ENCODE measurements at regions not wholly inside any gene's neighbourhood (a gene's known extent, or its start where the extent isn't known, plus 50 kb on each side); places are given as distances from the start of the nearest gene placed in this dataset.
"Not testable (repeated sequence)": the region's sequence is repeated elsewhere in the genome, so short reads cannot be mapped to it uniquely, and the experiment has no call there.

DNA sequence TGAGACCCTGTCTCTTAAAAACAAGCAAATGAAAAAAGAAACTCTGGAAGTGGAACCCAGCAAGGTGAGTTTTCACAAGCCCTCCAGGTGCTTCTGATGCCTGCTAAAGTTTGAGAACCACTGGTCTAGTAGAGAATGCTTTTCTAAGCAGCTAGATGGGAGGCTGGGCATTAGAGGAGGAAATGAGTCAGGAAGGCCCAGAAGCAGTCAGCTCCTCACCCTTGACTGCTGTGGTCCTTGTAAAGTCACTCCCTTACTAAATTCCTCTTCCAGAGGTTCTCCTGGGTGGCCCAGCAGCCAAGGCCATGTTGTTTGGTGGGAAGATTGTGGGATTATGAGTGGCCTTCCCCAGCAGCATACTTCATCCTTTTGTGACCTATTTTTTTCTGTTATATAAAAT, 52.0 kb upstream of the FYN start:
- peaks cover 1% of the 10 kb centered on the region for H3K36me3 Mint-ChIP-seq
- no peak overlapping the region for H3K27ac Mint-ChIP-seq
- no peaks in the 10 kb centered on the region for H3K9me3 Mint-ChIP-seq
- no peak for DNase-seq
- no peak overlapping the region for H3K4me3 Mint-ChIP-seq
- H3K27me3 Mint-ChIP-seq = peaks cover 4% of the 10 kb centered on the region
- CTCF ChIA-PET = no interaction called here
- H3K4me1 Mint-ChIP-seq = peaks cover 13% of the 10 kb centered on the region

- CTCF ChIA-PET = interaction anchor here (0.6 kb wide), 1 partner anchor 80 kb away, joined by 5 read pairs; no protein-coding TSS in a partner anchor
- Mint-ChIP-seq H3K9me3 (peaks cover 4% of the 10 kb centered on the region), H3K27ac (no peak overlapping the region), H3K36me3 (peaks cover 7% of the 10 kb centered on the region), H3K4me3 (no peak overlapping the region), H3K4me1 (peaks cover 13% of the 10 kb centered on the region), H3K27me3 (peaks cover 13% of the 10 kb centered on the region)
- no peak for DNase-seq
Measured at GRCh38 chr6:111926731-111927302, 53.6 kb upstream of the FYN start.

GRCh38 chr6:111927321-111927720, 54.1 kb upstream of the FYN start:
- DNase-seq = no peak
- H3K27ac Mint-ChIP-seq = no peak overlapping the region
- H3K27me3 Mint-ChIP-seq = peaks cover 13% of the 10 kb centered on the region
- H3K9me3 Mint-ChIP-seq = peaks cover 9% of the 10 kb centered on the region
- peaks cover 12% of the 10 kb centered on the region for H3K36me3 Mint-ChIP-seq
- peaks cover 11% of the 10 kb centered on the region for H3K4me1 Mint-ChIP-seq
- H3K4me3 Mint-ChIP-seq = no peak overlapping the region
- CTCF ChIA-PET = interaction anchor here (0.6 kb wide), 1 partner anchor 81 kb away, joined by 5 read pairs; no protein-coding TSS in a partner anchor

- CTCF ChIA-PET = interaction anchor here (1.3 kb wide), 1 partner anchor 10 kb away, joined by 3 read pairs; no protein-coding TSS in a partner anchor
- no peak for DNase-seq
- peaks cover 13% of the 10 kb centered on the region for H3K36me3 Mint-ChIP-seq
- H3K9me3 Mint-ChIP-seq = peaks cover 14% of the 10 kb centered on the region
- no peak overlapping the region for H3K4me3 Mint-ChIP-seq
- H3K27ac Mint-ChIP-seq = no peak overlapping the region
- peaks cover 6% of the 10 kb centered on the region for H3K4me1 Mint-ChIP-seq
- peaks cover 13% of the 10 kb centered on the region for H3K27me3 Mint-ChIP-seq
Measured at GRCh38 chr6:111928139-111928538, 54.9 kb upstream of the FYN start.

GRCh38 chr6:111934611-111935010, 61.4 kb upstream of the FYN start:
- H3K36me3 Mint-ChIP-seq = peaks cover 11% of the 10 kb centered on the region
- H3K4me3 Mint-ChIP-seq, H3K4me1 Mint-ChIP-seq, CTCF ChIA-PET, DNase-seq, H3K27ac Mint-ChIP-seq: not testable (repeated sequence)
- peaks cover 18% of the 10 kb centered on the region for H3K9me3 Mint-ChIP-seq
- peaks cover 13% of the 10 kb centered on the region for H3K27me3 Mint-ChIP-seq

GRCh38 chr6:111936718-111937117, 63.5 kb upstream of the FYN start:
- CTCF ChIA-PET = no interaction called here
- H3K4me3 Mint-ChIP-seq = no peak overlapping the region
- no peaks in the 10 kb centered on the region for H3K4me1 Mint-ChIP-seq
- H3K36me3 Mint-ChIP-seq = peaks cover 7% of the 10 kb centered on the region
- no peak for DNase-seq
- peaks cover 16% of the 10 kb centered on the region for H3K9me3 Mint-ChIP-seq
- no peak overlapping the region for H3K27ac Mint-ChIP-seq
- peaks cover 2% of the 10 kb centered on the region for H3K27me3 Mint-ChIP-seq

DNA sequence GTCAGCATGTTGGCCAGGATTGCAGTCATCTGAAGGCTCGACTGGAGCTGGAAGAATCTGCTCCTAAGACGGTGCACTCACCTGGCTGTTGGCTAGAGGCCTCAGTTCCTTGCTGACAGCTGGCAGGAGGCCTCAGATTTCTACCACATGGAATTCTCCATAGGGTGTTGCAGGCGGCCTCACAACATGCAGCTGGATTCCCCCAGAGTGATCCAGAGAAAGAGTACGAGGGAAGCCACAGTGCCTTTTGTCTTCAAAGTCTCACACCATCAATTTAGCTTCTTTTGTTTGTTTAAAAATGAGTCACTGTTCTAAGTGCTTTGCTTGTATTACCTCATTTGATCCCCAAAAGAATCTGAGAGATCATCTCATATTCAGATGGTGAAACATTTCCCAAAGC, 65.5 kb upstream of the FYN start:
- H3K4me3 Mint-ChIP-seq = no peak overlapping the region
- CTCF ChIA-PET = no interaction called here
- no peaks in the 10 kb centered on the region for H3K36me3 Mint-ChIP-seq
- no peak for DNase-seq
- peaks cover 3% of the 10 kb centered on the region for H3K9me3 Mint-ChIP-seq
- no peaks in the 10 kb centered on the region for H3K27me3 Mint-ChIP-seq
- no peak overlapping the region for H3K27ac Mint-ChIP-seq
- no peaks in the 10 kb centered on the region for H3K4me1 Mint-ChIP-seq

DNA sequence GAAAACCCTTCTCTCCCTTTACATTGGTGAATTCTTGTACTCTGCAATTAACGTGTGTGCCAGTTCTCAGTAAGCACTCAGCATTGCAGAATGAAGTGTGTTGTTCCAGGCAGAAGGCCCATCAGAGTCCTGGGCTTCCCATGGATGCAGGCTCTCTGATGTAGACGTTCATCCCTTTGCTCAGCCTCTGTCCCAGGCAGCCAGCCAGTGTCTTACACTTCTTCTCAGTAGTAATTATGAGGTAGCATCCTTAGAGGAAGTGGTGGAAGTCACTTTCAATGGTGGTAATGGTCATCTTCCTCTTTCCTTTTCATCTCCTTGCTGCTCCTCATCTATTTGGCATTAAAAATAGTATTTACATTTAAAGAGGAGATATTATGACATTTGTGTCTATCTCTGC, 66.7 kb upstream of the FYN start:
- CTCF ChIA-PET = no interaction called here
- Mint-ChIP-seq H3K27me3 (no peaks in the 10 kb centered on the region), H3K36me3 (peaks cover 2% of the 10 kb centered on the region), H3K27ac (no peak overlapping the region), H3K9me3 (peaks cover 3% of the 10 kb centered on the region), H3K4me1 (no peaks in the 10 kb centered on the region), H3K4me3 (no peak overlapping the region)
- no peak for DNase-seq

- Mint-ChIP-seq H3K4me1 (no peaks in the 10 kb centered on the region), H3K9me3 (peaks cover under 1% of the 10 kb centered on the region), H3K27ac (no peak overlapping the region), H3K4me3 (no peak overlapping the region), H3K36me3 (peaks cover 2% of the 10 kb centered on the region), H3K27me3 (no peaks in the 10 kb centered on the region)
- no peak for DNase-seq
- CTCF ChIA-PET = no interaction called here
Measured at GRCh38 chr6:111940801-111941200, 67.5 kb upstream of the FYN start.

DNA sequence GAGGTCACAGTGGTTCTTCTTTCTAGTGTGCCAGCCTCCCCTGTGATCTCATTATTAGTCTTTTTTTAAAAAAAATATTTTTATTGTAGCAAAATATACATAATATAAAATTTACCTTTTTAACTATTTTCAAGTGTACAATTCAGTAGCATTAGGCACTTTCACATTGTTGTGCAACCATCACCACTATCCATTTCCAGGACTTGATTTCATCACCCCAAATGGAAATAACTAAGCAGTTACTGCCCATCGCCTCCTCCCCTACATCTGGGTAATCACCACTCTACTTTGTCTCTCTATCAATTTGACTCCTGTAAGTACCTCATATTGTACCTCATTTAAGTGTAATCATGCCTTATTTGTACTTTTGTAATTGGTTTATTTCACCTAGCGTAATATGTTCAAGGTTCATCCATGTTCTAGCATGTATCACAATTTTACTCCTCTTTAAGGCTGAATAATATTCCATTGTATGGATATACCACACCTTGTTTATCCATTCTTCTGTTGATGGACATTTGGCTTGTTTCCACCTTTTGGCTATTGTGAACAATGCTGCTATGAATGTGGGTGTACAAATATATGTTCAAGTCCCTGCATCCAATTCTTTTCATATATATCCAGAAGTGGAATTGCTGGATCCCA, 68.6 kb upstream of the FYN start:
- CTCF ChIA-PET = no interaction called here
- Mint-ChIP-seq H3K27me3 (no peaks in the 10 kb centered on the region), H3K4me1 (no peaks in the 10 kb centered on the region), H3K9me3 (no peaks in the 10 kb centered on the region), H3K36me3 (peaks cover 2% of the 10 kb centered on the region), H3K27ac (no peak overlapping the region), H3K4me3 (no peak overlapping the region)
- no peak for DNase-seq

DNA sequence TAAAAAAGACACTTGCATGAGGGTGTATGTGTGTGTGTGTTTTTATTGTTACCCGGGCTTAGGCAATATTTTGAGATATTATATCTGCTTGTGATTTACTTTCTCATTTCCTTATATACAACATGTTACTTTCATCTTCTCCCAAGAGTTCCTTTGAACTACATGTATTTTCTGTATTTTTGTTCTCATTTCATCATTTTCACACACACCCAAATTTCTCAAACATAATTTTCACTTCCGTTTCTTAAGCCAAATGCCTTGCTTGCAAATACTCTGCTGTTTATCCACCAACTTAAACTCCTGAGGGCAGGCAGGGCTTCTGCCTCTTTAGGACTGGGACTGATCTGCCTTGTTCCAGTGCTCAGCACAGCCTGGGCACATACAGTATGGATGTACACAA, 69.3 kb upstream of the FYN start:
- Mint-ChIP-seq H3K27ac (no peak overlapping the region), H3K4me3 (no peak overlapping the region), H3K27me3 (no peaks in the 10 kb centered on the region), H3K9me3 (no peaks in the 10 kb centered on the region), H3K4me1 (no peaks in the 10 kb centered on the region), H3K36me3 (peaks cover 2% of the 10 kb centered on the region)
- CTCF ChIA-PET = no interaction called here
- DNase-seq = no peak

- CTCF ChIA-PET = no interaction called here
- H3K27ac Mint-ChIP-seq = no peak overlapping the region
- H3K9me3 Mint-ChIP-seq = no peaks in the 10 kb centered on the region
- peaks cover 2% of the 10 kb centered on the region for H3K36me3 Mint-ChIP-seq
- H3K4me1 Mint-ChIP-seq = no peaks in the 10 kb centered on the region
- H3K4me3 Mint-ChIP-seq = no peak overlapping the region
- DNase-seq = no peak
- no peaks in the 10 kb centered on the region for H3K27me3 Mint-ChIP-seq
Measured at GRCh38 chr6:111943266-111943665, 70.0 kb upstream of the FYN start.

GRCh38 chr6:111943726-111944125, 70.5 kb upstream of the FYN start:
- H3K4me1 Mint-ChIP-seq = no peaks in the 10 kb centered on the region
- peaks cover 2% of the 10 kb centered on the region for H3K36me3 Mint-ChIP-seq
- no peak overlapping the region for H3K27ac Mint-ChIP-seq
- H3K9me3 Mint-ChIP-seq = no peaks in the 10 kb centered on the region
- CTCF ChIA-PET = no interaction called here
- no peaks in the 10 kb centered on the region for H3K27me3 Mint-ChIP-seq
- H3K4me3 Mint-ChIP-seq = no peak overlapping the region
- DNase-seq = no peak

GRCh38 chr6:111944541-111944940, 71.3 kb upstream of the FYN start:
- H3K9me3 Mint-ChIP-seq = no peaks in the 10 kb centered on the region
- CTCF ChIA-PET = no interaction called here
- H3K27me3 Mint-ChIP-seq = peaks cover 5% of the 10 kb centered on the region
- no peaks in the 10 kb centered on the region for H3K4me1 Mint-ChIP-seq
- no peak for DNase-seq
- no peak overlapping the region for H3K4me3 Mint-ChIP-seq
- H3K27ac Mint-ChIP-seq = no peak overlapping the region
- H3K36me3 Mint-ChIP-seq = peaks cover 2% of the 10 kb centered on the region

DNA sequence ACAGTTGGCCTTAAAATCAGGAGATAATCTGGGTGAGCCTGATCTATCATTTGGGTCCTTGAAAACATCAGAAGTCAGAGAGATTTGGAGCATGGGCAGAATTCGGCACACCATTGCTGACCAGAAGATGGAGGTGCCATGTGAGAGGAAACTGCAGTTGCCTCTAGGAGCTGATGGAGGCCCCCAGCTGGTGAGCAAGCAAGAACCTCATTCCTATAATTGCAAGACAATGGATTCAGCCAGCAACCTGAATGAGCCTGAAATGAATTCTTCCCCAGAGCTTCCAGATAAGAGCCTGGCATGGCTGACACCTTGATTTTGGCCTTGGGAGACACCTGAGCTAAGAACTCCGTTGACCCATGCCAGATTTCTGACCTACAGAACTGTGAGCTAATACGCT, 76.3 kb upstream of the FYN start:
- no peak for DNase-seq
- CTCF ChIA-PET = interaction anchor here (0.7 kb wide), 1 partner anchor 47 kb away, joined by 3 read pairs; no protein-coding TSS in a partner anchor
- Mint-ChIP-seq H3K4me1 (peaks cover 2% of the 10 kb centered on the region), H3K27ac (no peak overlapping the region), H3K36me3 (no peaks in the 10 kb centered on the region), H3K27me3 (peaks cover 29% of the 10 kb centered on the region), H3K4me3 (no peak overlapping the region), H3K9me3 (no peaks in the 10 kb centered on the region)

Data from activated naive CD4-positive, alpha-beta T cell treated with anti-CD3 and anti-CD28 coated beads, Interleukin-2, amount 10 ng/mL, durations not matched to agents 7 days and 5 days (primary cell).